PC-3 (cell line): ENCODE measurements at regions not wholly inside any gene's neighbourhood (a gene's known extent, or its start where the extent isn't known, plus 50 kb on each side); places are given as distances from the start of the nearest gene placed in this dataset.

Experiments used
- ATAC-seq: fragments of 200-7000 bp; cut with Tn5 transposase; 2 replicates; pipeline ENCODE4 v1.9.1; 2020; ENCODE audit warnings: mild to moderate bottlenecking, moderate library complexity
- BruUV-seq: library from RNA; stranded (reverse); fragments of 400-500 nt; replicated peaks from 2 replicates; lab custom pipeline; 2021; lab: Mats Ljungman, UMichigan
- CTCF ChIA-PET: fragments of 300-600 bp; sonication (Branson Sonifier 250); formaldehyde crosslinking; loops from one replicate; lab custom pipeline; 2022; ENCODE audit warnings: antibody characterized with exemption; lab: Charles Lee
- POLR2A ChIA-PET: fragments of 300-600 bp; sonication (Branson Sonifier 250); formaldehyde crosslinking; loops from one replicate; lab custom pipeline; 2022; ENCODE audit warnings: antibody characterized with exemption; ENCODE audit not compliant: unreplicated experiment; lab: Charles Lee
- DNase-seq: peaks from one replicate; pipeline ENCODE4 v3.0.0-alpha.2; 2015
- H2AFZ ChIP-seq: fragments of 300-600 bp; sonication (generic); 2 replicates; pipeline ENCODE4 v1.6.0; 2016; ENCODE audit warnings: antibody characterized with exemption, low read length
- H3F3A ChIP-seq: fragments of 300-600 bp; sonication (generic); one replicate; pipeline ENCODE4 v1.6.0; 2017; ENCODE audit warnings: antibody characterized with exemption, low read length, control low read depth, mild to moderate bottlenecking; ENCODE audit not compliant: unreplicated experiment
- H3K27ac ChIP-seq: fragments of 300-600 bp; sonication (generic); 2 replicates; pipeline ENCODE4 v1.5.1; 2016; ENCODE audit warnings: mild to moderate bottlenecking, low read length
- H3K27me3 ChIP-seq: fragments of 300-600 bp; sonication (generic); 2 replicates; pipeline ENCODE4 v1.6.1; 2016; ENCODE audit warnings: low read length, mixed read lengths
- H3K36me3 ChIP-seq: fragments of 300-600 bp; sonication (generic); 2 replicates; pipeline ENCODE4 v1.6.1; 2016; ENCODE audit warnings: low read depth, mixed run types, low read length, mixed read lengths
- H3K4me1 ChIP-seq: fragments of 300-600 bp; sonication (generic); 2 replicates; pipeline ENCODE4 v1.5.1; 2016; ENCODE audit warnings: low read length; ENCODE audit not compliant: insufficient read depth
- H3K4me2 ChIP-seq: fragments of 300-600 bp; sonication (generic); 2 replicates; pipeline ENCODE4 v1.6.0; 2016; ENCODE audit warnings: low read length
- H3K4me3 ChIP-seq: fragments of 300-600 bp; sonication (generic); 2 replicates; pipeline ENCODE4 v1.5.1; 2016; ENCODE audit warnings: mild to moderate bottlenecking, low read length, mixed read lengths
- H3K79me2 ChIP-seq: fragments of 300-600 bp; sonication (generic); 2 replicates; pipeline ENCODE4 v1.6.1; 2017; ENCODE audit warnings: low read length, mixed read lengths
- H3K9ac ChIP-seq: fragments of 300-600 bp; sonication (generic); 2 replicates; pipeline ENCODE4 v1.6.0; 2016; ENCODE audit warnings: mild to moderate bottlenecking, low read length
- H3K9me2 ChIP-seq: fragments of 300-600 bp; sonication (generic); replicated peaks from 2 replicates; pipeline ENCODE4 v1.6.1; 2016; ENCODE audit warnings: mixed run types, low read length, mixed read lengths
- H3K9me3 ChIP-seq: fragments of 300-600 bp; sonication (generic); 2 replicates; pipeline ENCODE4 v1.6.1; 2016; ENCODE audit warnings: low read length, mixed read lengths
- H4K20me1 ChIP-seq: fragments of 300-600 bp; sonication (generic); 2 replicates; pipeline ENCODE4 v1.6.1; 2016; ENCODE audit warnings: low read length, mixed read lengths
- CTCF ChIP-seq: fragments of 300-600 bp; sonication (generic); conservative IDR thresholded peaks from 2 replicates; pipeline ENCODE4 v1.5.1; 2017; ENCODE audit warnings: antibody characterized with exemption, low read depth, mild to moderate bottlenecking, low read length
- EZH2 ChIP-seq: fragments of 300-600 bp; sonication (generic); IDR thresholded peaks from one replicate; pipeline ENCODE4 v1.6.1; 2017; ENCODE audit warnings: antibody characterized with exemption, mild to moderate bottlenecking, low read length; ENCODE audit not compliant: unreplicated experiment
- EZH2phosphoT487 ChIP-seq: fragments of 300-600 bp; sonication (generic); IDR thresholded peaks from 2 replicates; pipeline ENCODE4 v1.6.1; 2018; ENCODE audit warnings: mild to moderate bottlenecking, antibody characterized with exemption, low read length, borderline replicate concordance
- intact Hi-C: fragments of 100-400 bp; cut with micrococcal nuclease; formaldehyde crosslinking; loops from 2 replicates; pipeline ENCODE4 v1.9.0; 2023

GRCh38 chrX:121921258-121921657 is 873.8 kb downstream of the GLUD2 start:
- no peaks in the 10 kb centered on the region for H3K4me1 ChIP-seq
- BruUV-seq: no TSS peak

GRCh38 chrX:121931567-121931966 is 884.2 kb downstream of the GLUD2 start:
- Histone ChIP-seq H3K4me2 (no peak overlapping the region), H3K9ac (no peak overlapping the region), H3K79me2 (no peaks in the 10 kb centered on the region), H3K4me1 (no peaks in the 10 kb centered on the region), H3F3A (no peaks in the 10 kb centered on the region), H2AFZ (no peak overlapping the region), H4K20me1 (no peaks in the 10 kb centered on the region), H3K36me3 (no peaks in the 10 kb centered on the region), H3K27me3 (no peaks in the 10 kb centered on the region), H3K9me3 (no peaks in the 10 kb centered on the region), H3K4me3 (no peak overlapping the region), H3K9me2 (no peaks in the 10 kb centered on the region), H3K27ac (no peak overlapping the region)
- DNase-seq (no peak), ATAC-seq (no peak)
- TF ChIP-seq CTCF (no peak), EZH2 (no peak), EZH2phosphoT487 (no peak)
- ChIA-PET CTCF (no interaction called here), POLR2A (no interaction called here)
- no TSS peak for BruUV-seq
- intact Hi-C loops: no loop called here

More at GRCh38 chrX:121921258-121921657, 873.8 kb downstream of the GLUD2 start:
- Histone ChIP-seq H3K27ac (no peak overlapping the region), H4K20me1 (no peaks in the 10 kb centered on the region), H3K9me3 (no peaks in the 10 kb centered on the region), H3K27me3 (no peaks in the 10 kb centered on the region), H3K9ac (no peak overlapping the region), H3F3A (no peaks in the 10 kb centered on the region), H3K9me2 (no peaks in the 10 kb centered on the region), H3K4me3 (no peak overlapping the region), H3K79me2 (no peaks in the 10 kb centered on the region), H2AFZ (no peak overlapping the region), H3K36me3 (no peaks in the 10 kb centered on the region), H3K4me2 (no peak overlapping the region)
- no peak for DNase-seq
- TF ChIP-seq EZH2 (no peak), EZH2phosphoT487 (no peak), CTCF (no peak)
- no peak for ATAC-seq
- POLR2A ChIA-PET: no interaction called here
- intact Hi-C loops: no loop called here
- CTCF ChIA-PET: no interaction called here

GRCh38 chrX:121932688-121933087 is 885.3 kb downstream of the GLUD2 start:
- Histone ChIP-seq H3K4me3 (no peak overlapping the region), H3K4me2 (no peak overlapping the region), H3K27me3 (no peaks in the 10 kb centered on the region), H3K27ac (no peak overlapping the region), H3K36me3 (no peaks in the 10 kb centered on the region), H3K79me2 (no peaks in the 10 kb centered on the region), H3K9me3 (no peaks in the 10 kb centered on the region), H4K20me1 (no peaks in the 10 kb centered on the region), H3F3A (no peaks in the 10 kb centered on the region), H3K9me2 (no peaks in the 10 kb centered on the region), H2AFZ (no peak overlapping the region), H3K9ac (no peak overlapping the region), H3K4me1 (no peaks in the 10 kb centered on the region)
- DNase-seq (no peak), ATAC-seq (no peak)
- ChIA-PET POLR2A (no interaction called here), CTCF (no interaction called here)
- BruUV-seq: no TSS peak
- intact Hi-C loops: no loop called here
- TF ChIP-seq CTCF: no peak
- TF ChIP-seq EZH2phosphoT487: no peak
- no peak for TF ChIP-seq EZH2
